Liver (tissue), 8 donors: ENCODE measurements at regions not wholly inside any gene's neighbourhood (a gene's known extent, or its start where the extent isn't known, plus 50 kb on each side); places are given as distances from the start of the nearest gene placed in this dataset.

Experiments
- DNase-seq: peaks from one replicate; pipeline ENCODE4 v3.0.0-alpha.2; 2017; ENCODE audit warnings: low spot score
- H3K27ac ChIP-seq, 2 donors: one replicate each; pipeline ENCODE4 v1.7.0; 2013; ENCODE audit warnings: inconsistent platforms in 2 of 2, low read length in 2 of 2, control low read depth in 1 of 2, low read depth in 1 of 2, mild to moderate bottlenecking in 1 of 2
- H3K27me3 ChIP-seq, 4 donors: one replicate each; pipeline versions ENCODE4 v1.6.1 to v1.7.0; 2013; ENCODE audit warnings: low read length in 3 of 4, inconsistent platforms in 1 of 4, mild to moderate bottlenecking in 1 of 4, moderate library complexity in 1 of 4; ENCODE audit not compliant: control insufficient read depth in 4 of 4, insufficient read depth in 4 of 4
- H3K36me3 ChIP-seq, 4 donors: one replicate each; pipeline versions ENCODE4 v1.6.1 to v1.7.0; 2013; ENCODE audit warnings: low read length in 3 of 4, mild to moderate bottlenecking in 3 of 4, low read depth in 1 of 4, moderate library complexity in 1 of 4; ENCODE audit not compliant: control insufficient read depth in 4 of 4, insufficient read depth in 3 of 4
- H3K4me1 ChIP-seq, 4 donors: one replicate each; pipeline versions ENCODE4 v1.6.1 to v1.7.0; 2013; ENCODE audit warnings: low read length in 3 of 4, mild to moderate bottlenecking in 3 of 4, moderate library complexity in 1 of 4; ENCODE audit not compliant: control insufficient read depth in 4 of 4, insufficient read depth in 4 of 4
- H3K4me3 ChIP-seq, 3 donors: one replicate each; pipeline versions ENCODE4 v1.6.1 to v1.7.0; 2013; ENCODE audit warnings: low read length in 3 of 3, control low read depth in 1 of 3, low read depth in 1 of 3, mild to moderate bottlenecking in 1 of 3
- H3K9ac ChIP-seq, 2 donors: one replicate each; pipeline ENCODE4 v1.7.0; 2013; ENCODE audit warnings: low read length in 2 of 2, mild to moderate bottlenecking in 2 of 2, moderate library complexity in 2 of 2, control low read depth in 1 of 2, low read depth in 1 of 2
- H3K9me3 ChIP-seq, 4 donors: one replicate each; pipeline versions ENCODE4 v1.6.1 to v1.7.0; 2013; ENCODE audit warnings: low read length in 3 of 4; ENCODE audit not compliant: control insufficient read depth in 4 of 4
- ATF3 ChIP-seq: IDR thresholded peaks from 2 replicates; pipeline ENCODE4 v1.6.1; 2016; ENCODE audit warnings: antibody characterized with exemption
- CTCF ChIP-seq: fragments of 150-350 bp; IDR thresholded peaks from 2 replicates; pipeline ENCODE4 v1.5.1; 2017; ENCODE audit warnings: improper control_type of control experiment, low read depth, low read length; ENCODE audit not compliant: missing input control
- EGR1 ChIP-seq, 2 donors: IDR thresholded peaks; 2 replicates each; pipeline ENCODE4 v1.6.1; 2016 to 2018; ENCODE audit warnings: antibody characterized with exemption in 2 of 2, low read depth in 2 of 2
- FOXA1 ChIP-seq: IDR thresholded peaks from 2 replicates; pipeline ENCODE4 v1.6.1; 2016; ENCODE audit warnings: antibody characterized with exemption
- FOXA2 ChIP-seq: IDR thresholded peaks from 2 replicates; pipeline ENCODE4 v1.6.1; 2016; ENCODE audit warnings: antibody characterized with exemption
- GABPA ChIP-seq, 2 donors: IDR thresholded peaks in 1 of 2; conservative IDR thresholded peaks in 1 of 2; 2 replicates each; pipeline ENCODE4 v1.6.1; 2016; ENCODE audit warnings: antibody characterized with exemption in 2 of 2, mild to moderate bottlenecking in 1 of 2, moderate library complexity in 1 of 2
- HNF4A ChIP-seq, 2 donors: conservative IDR thresholded peaks; 2 replicates each; pipeline ENCODE4 v1.6.1; 2016; ENCODE audit warnings: antibody characterized with exemption in 2 of 2, mild to moderate bottlenecking in 2 of 2
- JUND ChIP-seq, 2 donors: IDR thresholded peaks; 2 replicates each; pipeline ENCODE4 v1.6.1; 2016; ENCODE audit warnings: antibody characterized with exemption in 2 of 2
- MAX ChIP-seq: IDR thresholded peaks from 2 replicates; pipeline ENCODE4 v1.6.1; 2016; ENCODE audit warnings: antibody characterized with exemption
- NR2F2 ChIP-seq: IDR thresholded peaks from 2 replicates; pipeline ENCODE4 v1.6.1; 2016; ENCODE audit warnings: antibody characterized with exemption
- RAD21 ChIP-seq, 2 donors: IDR thresholded peaks; 2 replicates each; pipeline ENCODE4 v1.6.1; 2016; ENCODE audit warnings: antibody characterized with exemption in 2 of 2, mild to moderate bottlenecking in 2 of 2
- REST ChIP-seq: IDR thresholded peaks from 2 replicates; pipeline ENCODE4 v1.6.1; 2016; ENCODE audit warnings: antibody characterized with exemption, mild to moderate bottlenecking
- RXRA ChIP-seq, 2 donors: IDR thresholded peaks; 2 replicates each; pipeline ENCODE4 v1.6.1; 2017 to 2018; ENCODE audit warnings: antibody characterized with exemption in 2 of 2, mild to moderate bottlenecking in 1 of 2
- TAF1 ChIP-seq: conservative IDR thresholded peaks from 2 replicates; pipeline ENCODE4 v1.6.1; 2016; ENCODE audit warnings: antibody characterized with exemption, mild to moderate bottlenecking
- YY1 ChIP-seq: IDR thresholded peaks from 2 replicates; pipeline ENCODE4 v1.6.1; 2016; ENCODE audit warnings: antibody characterized with exemption, mild to moderate bottlenecking
- WGBS: extraction: QIAGEN DNeasy Blood & Tissue Kit; methylation state at CpG from one replicate; pipeline ENCODE4 v1.1.7; 2013; 5-methylcytosine and 5-hydroxymethylcytosine counted together
- donor health status: healthy.
- donor health status: healthy.
- donor health status: healthy.
- donor health status: healthy.
- donor health status: healthy.

- Histone ChIP-seq H3K27ac (no peak overlapping the region), H3K27me3 (peaks cover 0 to 3% (median 0%) of the 10 kb centered on the region in 4 donors), H3K9me3 (no peaks in the 10 kb centered on the region), H3K4me3 (no peak overlapping the region), H3K9ac (no peak overlapping the region), H3K36me3 (no peaks in the 10 kb centered on the region), H3K4me1 (no peaks in the 10 kb centered on the region)
- no peak for DNase-seq
- 85% methylated on average over 6 of the region's 6 CpGs for WGBS
- TF ChIP-seq JUND (IDR thresholded peaks at IDR 0.05) (no peak), MAX (no peak), CTCF (no peak), TAF1 (no peak), HNF4A (conservative IDR thresholded peaks at IDR 0.05) (no peak), RXRA (IDR thresholded peaks at IDR 0.05) (no peak), RAD21 (IDR thresholded peaks at IDR 0.05) (no peak), NR2F2 (no peak), FOXA2 (no peak)
Measured at GRCh38 chr9:135173066-135173465, 85.6 kb downstream of the OLFM1 start.

- no peaks in the 10 kb centered on the region for H3K36me3 ChIP-seq
- no peak for TF ChIP-seq FOXA2
- no peak for TF ChIP-seq TAF1
- TF ChIP-seq YY1: no peak
- no peak for TF ChIP-seq EGR1 (IDR thresholded peaks at IDR 0.05; ENCODE audit: low read depth in 2 of 2)
- TF ChIP-seq REST: no peak
- TF ChIP-seq ATF3: no peak
- no peak for DNase-seq
- no peak overlapping the region for H3K4me3 ChIP-seq
- 61% methylated on average over 6 of the region's 6 CpGs for WGBS
- no peak overlapping the region for H3K27ac ChIP-seq
- no peak overlapping the region for H3K9ac ChIP-seq
- H3K9me3 ChIP-seq: no peaks in the 10 kb centered on the region
- no peaks in the 10 kb centered on the region for H3K4me1 ChIP-seq
- H3K27me3 ChIP-seq: peaks cover 0 to 3% (median 0%) of the 10 kb centered on the region in 4 donors
Measured at GRCh38 chr9:135174248-135174647, 86.8 kb downstream of the OLFM1 start.

- H3K27ac ChIP-seq: no peak overlapping the region
- no peaks in the 10 kb centered on the region for H3K4me1 ChIP-seq
- no peak for DNase-seq
- WGBS: 76% methylated on average over 11 of the region's 11 CpGs
- TF ChIP-seq FOXA1 (no peak), GABPA (IDR thresholded peaks at IDR 0.05 in 1 of 2, conservative IDR thresholded peaks at IDR 0.05 in 1 of 2) (no peak)
- no peak overlapping the region for H3K9ac ChIP-seq
- no peaks in the 10 kb centered on the region for H3K36me3 ChIP-seq
- peaks cover 0 to 3% (median 0%) of the 10 kb centered on the region in 4 donors for H3K27me3 ChIP-seq
- H3K9me3 ChIP-seq: no peaks in the 10 kb centered on the region
- no peak overlapping the region for H3K4me3 ChIP-seq
Measured at GRCh38 chr9:135174981-135175380, 87.5 kb downstream of the OLFM1 start.
